ENCODE measurements at regions not wholly inside any gene's neighbourhood (a gene's known extent, or its start where the extent isn't known, plus 50 kb on each side); places are given as distances from the start of the nearest gene placed in this dataset.

- no peak for TF ChIP-seq ZFX (CRISPR knock-in tag; IDR thresholded peaks at IDR 0.05)
- TF ChIP-seq, protein P1, sequence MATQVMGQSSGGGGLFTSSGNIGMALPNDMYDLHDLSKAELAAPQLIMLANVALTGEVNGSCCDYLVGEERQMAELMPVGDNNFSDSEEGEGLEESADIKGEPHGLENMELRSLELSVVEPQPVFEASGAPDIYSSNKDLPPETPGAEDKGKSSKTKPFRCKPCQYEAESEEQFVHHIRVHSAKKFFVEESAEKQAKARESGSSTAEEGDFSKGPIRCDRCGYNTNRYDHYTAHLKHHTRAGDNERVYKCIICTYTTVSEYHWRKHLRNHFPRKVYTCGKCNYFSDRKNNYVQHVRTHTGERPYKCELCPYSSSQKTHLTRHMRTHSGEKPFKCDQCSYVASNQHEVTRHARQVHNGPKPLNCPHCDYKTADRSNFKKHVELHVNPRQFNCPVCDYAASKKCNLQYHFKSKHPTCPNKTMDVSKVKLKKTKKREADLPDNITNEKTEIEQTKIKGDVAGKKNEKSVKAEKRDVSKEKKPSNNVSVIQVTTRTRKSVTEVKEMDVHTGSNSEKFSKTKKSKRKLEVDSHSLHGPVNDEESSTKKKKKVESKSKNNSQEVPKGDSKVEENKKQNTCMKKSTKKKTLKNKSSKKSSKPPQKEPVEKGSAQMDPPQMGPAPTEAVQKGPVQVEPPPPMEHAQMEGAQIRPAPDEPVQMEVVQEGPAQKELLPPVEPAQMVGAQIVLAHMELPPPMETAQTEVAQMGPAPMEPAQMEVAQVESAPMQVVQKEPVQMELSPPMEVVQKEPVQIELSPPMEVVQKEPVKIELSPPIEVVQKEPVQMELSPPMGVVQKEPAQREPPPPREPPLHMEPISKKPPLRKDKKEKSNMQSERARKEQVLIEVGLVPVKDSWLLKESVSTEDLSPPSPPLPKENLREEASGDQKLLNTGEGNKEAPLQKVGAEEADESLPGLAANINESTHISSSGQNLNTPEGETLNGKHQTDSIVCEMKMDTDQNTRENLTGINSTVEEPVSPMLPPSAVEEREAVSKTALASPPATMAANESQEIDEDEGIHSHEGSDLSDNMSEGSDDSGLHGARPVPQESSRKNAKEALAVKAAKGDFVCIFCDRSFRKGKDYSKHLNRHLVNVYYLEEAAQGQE (IDR thresholded peaks at IDR 0.05; ENCODE audit: borderline replicate concordance) = no peak
- TF ChIP-seq, protein P1 (CRISPR knock-in tag; IDR thresholded peaks at IDR 0.05; ENCODE audit: low read depth) = no peak
- no peak for TF ChIP-seq ZBTB49 (CRISPR knock-in tag; IDR thresholded peaks at IDR 0.05; ENCODE audit: borderline replicate concordance)
- TF ChIP-seq, protein P2, sequence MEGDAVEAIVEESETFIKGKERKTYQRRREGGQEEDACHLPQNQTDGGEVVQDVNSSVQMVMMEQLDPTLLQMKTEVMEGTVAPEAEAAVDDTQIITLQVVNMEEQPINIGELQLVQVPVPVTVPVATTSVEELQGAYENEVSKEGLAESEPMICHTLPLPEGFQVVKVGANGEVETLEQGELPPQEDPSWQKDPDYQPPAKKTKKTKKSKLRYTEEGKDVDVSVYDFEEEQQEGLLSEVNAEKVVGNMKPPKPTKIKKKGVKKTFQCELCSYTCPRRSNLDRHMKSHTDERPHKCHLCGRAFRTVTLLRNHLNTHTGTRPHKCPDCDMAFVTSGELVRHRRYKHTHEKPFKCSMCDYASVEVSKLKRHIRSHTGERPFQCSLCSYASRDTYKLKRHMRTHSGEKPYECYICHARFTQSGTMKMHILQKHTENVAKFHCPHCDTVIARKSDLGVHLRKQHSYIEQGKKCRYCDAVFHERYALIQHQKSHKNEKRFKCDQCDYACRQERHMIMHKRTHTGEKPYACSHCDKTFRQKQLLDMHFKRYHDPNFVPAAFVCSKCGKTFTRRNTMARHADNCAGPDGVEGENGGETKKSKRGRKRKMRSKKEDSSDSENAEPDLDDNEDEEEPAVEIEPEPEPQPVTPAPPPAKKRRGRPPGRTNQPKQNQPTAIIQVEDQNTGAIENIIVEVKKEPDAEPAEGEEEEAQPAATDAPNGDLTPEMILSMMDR (IDR thresholded peaks at IDR 0.05 in 2 of 3, conservative IDR thresholded peaks at IDR 0.05 in 1 of 3; ENCODE audit: insufficient read depth in 2 of 3, low read depth in 1 of 3, low read length in 3 of 3) = no peak
- no peak for TF ChIP-seq PHB2 (IDR thresholded peaks at IDR 0.05; ENCODE audit: low read depth)
- TF ChIP-seq ZNF431 (CRISPR knock-in tag; IDR thresholded peaks at IDR 0.05) = no peak
- no peak for TF ChIP-seq OTX1 (CRISPR knock-in tag; IDR thresholded peaks at IDR 0.05)
- no peak for TF ChIP-seq MXI1 (IDR thresholded peaks at IDR 0.05; ENCODE audit: low read depth, low read length)
- TF ChIP-seq IRF2 (CRISPR knock-in tag; IDR thresholded peaks at IDR 0.05) = no peak
- no peak for TF ChIP-seq SP2 (IDR thresholded peaks at IDR 0.05; ENCODE audit: extremely low read depth, low read depth, low read length, poor library complexity, severe bottlenecking)
- no peak for TF ChIP-seq POLR2A (conservative IDR thresholded peaks at IDR 0.05)
- TF ChIP-seq ARNT (IDR thresholded peaks at IDR 0.05) = no peak
Observed at GRCh38 chr7:42650701-42651100, 261.2 kb downstream of the C7orf25 start.

Measured in K562 (cell line).